ENCODE measurements at regions not wholly inside any gene's neighbourhood (a gene's known extent, or its start where the extent isn't known, plus 50 kb on each side); places are given as distances from the start of the nearest gene placed in this dataset.

DNA sequence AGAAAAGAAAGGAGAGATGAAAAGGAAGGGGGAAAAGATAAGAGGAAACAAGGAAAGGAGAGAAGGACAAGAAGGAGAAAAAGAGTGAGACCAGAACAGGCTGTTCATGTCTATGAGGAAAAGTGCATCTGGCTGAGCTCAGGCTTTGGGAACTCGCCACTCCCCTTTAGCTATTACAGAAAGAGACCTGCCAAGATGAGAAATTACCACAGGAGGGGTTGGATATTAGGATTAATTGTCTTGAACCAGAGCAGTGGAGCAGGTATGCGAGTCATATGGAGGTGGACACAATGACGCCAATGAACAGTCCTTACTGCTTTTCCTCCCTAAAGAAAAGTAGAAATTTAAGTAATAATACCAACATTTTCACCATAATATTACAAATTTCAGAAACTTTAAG lies 577.0 kb upstream of the ARRDC4 start:
- ATAC-seq = no peak
- WGBS, 4 donors = 73 to 87% (median 80%) methylated on average over 3 of the region's 3 CpGs

DNA sequence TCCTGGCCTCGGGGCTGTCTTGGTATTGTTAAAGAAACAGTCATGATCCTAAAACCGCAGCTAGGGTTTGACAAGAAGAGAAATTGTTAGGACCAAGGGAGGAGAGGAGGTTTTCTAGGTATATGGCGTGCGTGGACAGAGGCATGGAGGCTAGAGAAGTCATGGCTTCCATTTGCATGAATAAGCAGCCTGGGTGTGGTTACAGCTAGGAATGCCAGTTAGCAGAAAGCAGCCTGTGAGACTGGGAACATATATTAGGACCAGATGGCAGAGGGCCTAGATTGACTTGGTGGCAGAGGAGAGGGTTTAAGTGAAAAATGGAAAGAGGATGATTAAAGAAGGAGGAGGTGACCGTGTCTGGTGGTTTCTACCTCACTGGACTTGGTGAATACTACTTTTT lies 573.6 kb upstream of the ARRDC4 start:
- WGBS, 4 donors = 83 to 88% (median 87%) methylated on average over 5 of the region's 5 CpGs

More for the DNA sequence above, 577.0 kb upstream of the ARRDC4 start:
- no peaks in the 10 kb centered on the region for H3K4me1 ChIP-seq
- TF ChIP-seq, protein P1, sequence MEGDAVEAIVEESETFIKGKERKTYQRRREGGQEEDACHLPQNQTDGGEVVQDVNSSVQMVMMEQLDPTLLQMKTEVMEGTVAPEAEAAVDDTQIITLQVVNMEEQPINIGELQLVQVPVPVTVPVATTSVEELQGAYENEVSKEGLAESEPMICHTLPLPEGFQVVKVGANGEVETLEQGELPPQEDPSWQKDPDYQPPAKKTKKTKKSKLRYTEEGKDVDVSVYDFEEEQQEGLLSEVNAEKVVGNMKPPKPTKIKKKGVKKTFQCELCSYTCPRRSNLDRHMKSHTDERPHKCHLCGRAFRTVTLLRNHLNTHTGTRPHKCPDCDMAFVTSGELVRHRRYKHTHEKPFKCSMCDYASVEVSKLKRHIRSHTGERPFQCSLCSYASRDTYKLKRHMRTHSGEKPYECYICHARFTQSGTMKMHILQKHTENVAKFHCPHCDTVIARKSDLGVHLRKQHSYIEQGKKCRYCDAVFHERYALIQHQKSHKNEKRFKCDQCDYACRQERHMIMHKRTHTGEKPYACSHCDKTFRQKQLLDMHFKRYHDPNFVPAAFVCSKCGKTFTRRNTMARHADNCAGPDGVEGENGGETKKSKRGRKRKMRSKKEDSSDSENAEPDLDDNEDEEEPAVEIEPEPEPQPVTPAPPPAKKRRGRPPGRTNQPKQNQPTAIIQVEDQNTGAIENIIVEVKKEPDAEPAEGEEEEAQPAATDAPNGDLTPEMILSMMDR (IDR thresholded peaks at IDR 0.05) = no peak
- TF ChIP-seq POLR2A (IDR thresholded peaks at IDR 0.05) = no peak
- H3K27me3 ChIP-seq = no peaks in the 10 kb centered on the region
- intact Hi-C loops (cut with DNase I) = no loop called here
- no peak for DNase-seq
- H3K36me3 ChIP-seq = no peaks in the 10 kb centered on the region
- H3K4me3 ChIP-seq = no peak overlapping the region
- no peaks in the 10 kb centered on the region for H3K9me3 ChIP-seq
- no peak overlapping the region for H3K27ac ChIP-seq

DNA sequence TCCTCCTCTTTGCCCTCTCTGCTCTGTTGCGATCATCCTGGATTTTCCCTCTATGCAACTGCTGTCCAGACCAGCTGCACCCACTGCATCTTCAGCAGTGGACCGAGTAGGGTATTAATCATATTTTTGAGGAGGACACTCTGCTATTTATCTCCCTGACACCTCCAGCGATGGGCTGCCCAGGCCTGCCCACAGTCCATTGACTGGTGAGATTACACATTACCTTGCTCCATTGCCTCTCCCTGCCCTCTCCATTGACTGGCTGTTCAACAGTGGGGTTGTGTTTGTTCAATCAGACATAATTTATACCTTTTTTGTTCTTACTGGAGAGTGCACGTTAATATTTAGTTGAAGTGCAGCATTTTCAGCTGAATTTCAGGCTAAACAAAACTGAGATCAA lies 559.3 kb upstream of the ARRDC4 start:
- Histone ChIP-seq H3K4me3 (no peak overlapping the region), H3K27me3 (no peaks in the 10 kb centered on the region), H3K36me3 (no peaks in the 10 kb centered on the region), H3K4me1 (no peaks in the 10 kb centered on the region), H3K27ac (no peak overlapping the region), H3K9me3 (no peaks in the 10 kb centered on the region)
- DNase-seq (no peak), ATAC-seq (no peak)
- TF ChIP-seq, protein P1 (IDR thresholded peaks at IDR 0.05) = no peak
- no peak for TF ChIP-seq POLR2A (IDR thresholded peaks at IDR 0.05)
- WGBS, 4 donors = 84 to 87% (median 84%) methylated on average over 4 of the region's 4 CpGs
- intact Hi-C loops (cut with DNase I) = no loop called here

More for the DNA sequence above, 573.6 kb upstream of the ARRDC4 start:
- H3K9me3 ChIP-seq = no peaks in the 10 kb centered on the region
- H3K27me3 ChIP-seq = no peaks in the 10 kb centered on the region
- ATAC-seq (no peak), DNase-seq (no peak)
- TF ChIP-seq POLR2A (IDR thresholded peaks at IDR 0.05) = no peak
- TF ChIP-seq, protein P1 (IDR thresholded peaks at IDR 0.05) = no peak
- H3K27ac ChIP-seq = no peak overlapping the region
- no peaks in the 10 kb centered on the region for H3K36me3 ChIP-seq
- H3K4me3 ChIP-seq = no peak overlapping the region
- no peaks in the 10 kb centered on the region for H3K4me1 ChIP-seq
- intact Hi-C loops (cut with DNase I) = no loop called here

DNA sequence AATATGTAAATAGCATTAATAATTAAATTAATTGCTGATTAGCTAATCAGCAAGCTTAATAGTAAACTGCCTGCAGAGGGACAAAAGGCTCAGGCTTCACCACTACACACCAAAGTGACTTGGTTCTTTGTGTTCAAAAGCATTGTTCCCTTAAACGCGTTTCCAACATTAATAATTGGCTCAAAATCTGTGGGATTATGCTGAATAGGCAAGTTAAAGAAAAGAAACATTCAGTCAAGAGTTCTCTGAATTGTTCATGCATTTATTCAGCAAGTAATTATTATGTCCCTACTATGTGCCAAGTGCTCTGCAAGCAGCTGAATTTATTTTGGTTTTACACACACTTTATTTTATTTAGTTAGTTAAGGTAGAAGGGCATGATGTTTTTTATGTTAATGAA lies 558.5 kb upstream of the ARRDC4 start:
- 82 to 96% (median 94%) methylated on average over 2 of the region's 2 CpGs for WGBS, 4 donors
- no peak for DNase-seq
- intact Hi-C loops (cut with DNase I) = no loop called here
- Histone ChIP-seq H3K4me1 (no peaks in the 10 kb centered on the region), H3K27me3 (no peaks in the 10 kb centered on the region), H3K27ac (no peak overlapping the region), H3K4me3 (no peak overlapping the region), H3K36me3 (no peaks in the 10 kb centered on the region), H3K9me3 (no peaks in the 10 kb centered on the region)
- TF ChIP-seq, protein P1 (IDR thresholded peaks at IDR 0.05) = no peak
- no peak for TF ChIP-seq POLR2A (IDR thresholded peaks at IDR 0.05)
- no peak for ATAC-seq

All from heart left ventricle (tissue), 16 donors.